Fibroblast of the aortic adventitia (primary cell): ENCODE measurements at regions not wholly inside any gene's neighbourhood (a gene's known extent, or its start where the extent isn't known, plus 50 kb on each side); places are given as distances from the start of the nearest gene placed in this dataset.

Experiments
- DNase-seq: peaks from one replicate; pipeline ENCODE4 v3.0.0-alpha.2; 2010; ENCODE audit warnings: low read depth
- H3K4me3 ChIP-seq: 2 replicates; pipeline ENCODE4 v1.5.1; 2011; ENCODE audit warnings: low read depth, mild to moderate bottlenecking, control low read depth, low read length, moderate library complexity
- TF ChIP-seq, protein P1 (sequence below): IDR thresholded peaks from 2 replicates; pipeline ENCODE4 v1.5.1; 2011; ENCODE audit warnings: mild to moderate bottlenecking, low read length, control low read depth, inconsistent platforms; ENCODE audit not compliant: insufficient read depth

DNA sequence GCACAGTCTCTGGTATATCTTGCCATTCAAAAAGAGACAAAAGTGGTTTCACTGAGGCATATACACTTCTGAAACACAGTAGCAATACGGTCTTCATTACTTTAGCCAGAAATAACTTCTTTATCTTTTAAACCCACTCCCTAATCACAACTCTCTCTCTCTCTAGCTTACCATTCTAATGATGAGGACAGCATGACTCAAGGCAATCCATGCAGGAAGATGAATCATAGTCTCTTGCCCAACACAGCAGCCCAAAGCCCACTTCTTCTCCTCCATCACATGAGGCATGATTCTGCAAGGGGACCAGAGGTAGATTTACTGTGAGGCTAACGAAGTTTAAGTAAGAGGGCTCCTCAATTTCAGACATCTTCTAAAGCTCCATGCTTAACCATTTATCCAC lies 285.0 kb upstream of the NR5A2 start:
- peak; percentile 91 for DNase-seq
- no peak overlapping the region for H3K4me3 ChIP-seq
- TF ChIP-seq, protein P1, sequence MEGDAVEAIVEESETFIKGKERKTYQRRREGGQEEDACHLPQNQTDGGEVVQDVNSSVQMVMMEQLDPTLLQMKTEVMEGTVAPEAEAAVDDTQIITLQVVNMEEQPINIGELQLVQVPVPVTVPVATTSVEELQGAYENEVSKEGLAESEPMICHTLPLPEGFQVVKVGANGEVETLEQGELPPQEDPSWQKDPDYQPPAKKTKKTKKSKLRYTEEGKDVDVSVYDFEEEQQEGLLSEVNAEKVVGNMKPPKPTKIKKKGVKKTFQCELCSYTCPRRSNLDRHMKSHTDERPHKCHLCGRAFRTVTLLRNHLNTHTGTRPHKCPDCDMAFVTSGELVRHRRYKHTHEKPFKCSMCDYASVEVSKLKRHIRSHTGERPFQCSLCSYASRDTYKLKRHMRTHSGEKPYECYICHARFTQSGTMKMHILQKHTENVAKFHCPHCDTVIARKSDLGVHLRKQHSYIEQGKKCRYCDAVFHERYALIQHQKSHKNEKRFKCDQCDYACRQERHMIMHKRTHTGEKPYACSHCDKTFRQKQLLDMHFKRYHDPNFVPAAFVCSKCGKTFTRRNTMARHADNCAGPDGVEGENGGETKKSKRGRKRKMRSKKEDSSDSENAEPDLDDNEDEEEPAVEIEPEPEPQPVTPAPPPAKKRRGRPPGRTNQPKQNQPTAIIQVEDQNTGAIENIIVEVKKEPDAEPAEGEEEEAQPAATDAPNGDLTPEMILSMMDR: no peak

DNA sequence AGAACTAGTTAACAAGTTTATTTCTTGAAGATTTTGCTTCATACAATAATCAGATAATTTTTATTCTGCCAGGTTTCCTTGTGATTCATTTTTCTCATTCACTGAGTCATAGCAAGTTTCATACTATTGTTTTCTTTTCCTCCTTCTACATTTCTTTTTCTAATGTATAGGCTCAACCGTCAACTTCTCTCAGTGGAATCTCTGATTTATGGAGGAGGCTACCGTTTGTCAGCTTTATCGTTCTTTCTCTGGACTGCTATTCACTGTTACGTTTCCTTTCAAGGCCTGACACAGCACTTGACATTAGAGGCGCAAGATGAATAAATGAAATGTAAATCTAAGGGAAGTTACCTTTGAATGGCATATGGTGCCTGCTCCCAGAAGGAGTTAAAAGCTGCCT lies 284.3 kb upstream of the NR5A2 start:
- H3K4me3 ChIP-seq: no peak overlapping the region
- TF ChIP-seq, protein P1: no peak
- peak; percentile 39 for DNase-seq

DNA sequence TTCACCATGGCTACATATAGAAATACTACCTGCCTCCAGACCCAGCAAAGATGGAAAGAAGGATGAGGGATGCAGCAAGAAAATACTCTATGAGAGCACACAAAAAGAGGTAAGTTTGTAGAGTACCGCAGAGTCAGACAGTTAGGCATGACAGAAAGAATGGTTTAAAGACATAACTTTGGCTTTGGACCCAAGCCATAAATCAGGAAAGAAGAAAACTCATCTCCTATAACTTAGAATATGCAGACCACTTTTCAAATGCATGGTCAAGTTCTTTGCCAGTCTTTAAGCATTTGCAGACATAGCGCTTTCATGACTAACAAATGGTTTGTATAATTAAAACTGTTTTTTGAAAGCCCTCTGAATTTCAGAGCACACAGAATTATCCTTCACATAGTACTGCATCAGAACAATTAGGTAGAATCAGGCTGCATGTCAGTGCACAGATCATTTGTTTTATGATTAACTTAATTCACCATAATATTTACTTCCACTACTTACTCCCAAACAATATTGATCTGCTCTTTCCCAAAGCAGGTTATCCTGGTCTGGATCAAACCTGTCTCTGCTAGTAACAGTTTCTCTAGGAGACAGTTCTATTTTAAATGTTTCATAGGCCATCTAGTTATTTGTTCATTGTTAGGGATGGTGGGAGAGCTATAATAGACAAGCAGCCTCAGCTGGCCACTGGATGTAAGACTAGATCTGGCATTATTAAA lies 280.7 kb upstream of the NR5A2 start:
- TF ChIP-seq, protein P1: no peak
- no peak for DNase-seq
- H3K4me3 ChIP-seq: no peak overlapping the region

DNA sequence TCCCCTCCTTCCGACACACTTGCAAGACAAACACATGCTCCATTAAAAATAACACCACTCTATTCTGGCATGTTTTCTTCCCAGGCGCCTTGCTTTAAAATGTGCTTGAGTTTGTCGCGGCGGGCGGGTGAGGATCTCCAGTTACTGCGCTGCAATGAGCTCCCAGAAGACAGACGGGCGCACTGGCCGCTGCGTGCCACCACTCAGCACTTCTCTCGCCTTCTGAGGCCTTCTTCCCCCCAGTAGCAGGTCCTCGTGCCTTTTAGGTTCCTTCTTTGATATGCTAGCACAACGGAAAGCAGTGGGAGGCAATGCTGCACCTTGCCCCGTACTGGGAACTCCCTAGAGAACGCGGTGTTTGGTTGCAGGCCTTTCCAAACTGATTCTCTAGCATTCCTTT lies 279.5 kb upstream of the NR5A2 start:
- TF ChIP-seq, protein P1: no peak
- H3K4me3 ChIP-seq: no peak overlapping the region
- no peak for DNase-seq

DNA sequence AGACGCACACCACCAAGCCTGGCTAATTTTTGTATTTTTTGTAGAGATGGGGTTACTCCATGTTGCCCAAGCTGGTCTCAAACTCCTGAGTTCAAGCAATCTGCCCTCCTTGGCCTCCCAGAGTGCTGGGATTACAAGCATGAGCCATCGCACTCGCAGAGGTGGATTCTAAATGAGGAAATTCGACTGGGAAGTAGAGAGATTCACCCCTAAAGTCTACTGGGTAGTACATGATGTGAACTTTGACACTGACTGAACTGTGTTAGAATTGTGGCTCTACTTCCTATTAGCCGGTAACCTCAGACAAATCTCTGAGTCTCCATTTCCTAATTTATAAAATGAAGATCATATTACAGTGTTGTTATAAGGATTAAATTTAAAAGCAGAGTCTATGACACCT lies 276.0 kb upstream of the NR5A2 start:
- TF ChIP-seq, protein P1: no peak
- DNase-seq: no peak
- no peak overlapping the region for H3K4me3 ChIP-seq

DNA sequence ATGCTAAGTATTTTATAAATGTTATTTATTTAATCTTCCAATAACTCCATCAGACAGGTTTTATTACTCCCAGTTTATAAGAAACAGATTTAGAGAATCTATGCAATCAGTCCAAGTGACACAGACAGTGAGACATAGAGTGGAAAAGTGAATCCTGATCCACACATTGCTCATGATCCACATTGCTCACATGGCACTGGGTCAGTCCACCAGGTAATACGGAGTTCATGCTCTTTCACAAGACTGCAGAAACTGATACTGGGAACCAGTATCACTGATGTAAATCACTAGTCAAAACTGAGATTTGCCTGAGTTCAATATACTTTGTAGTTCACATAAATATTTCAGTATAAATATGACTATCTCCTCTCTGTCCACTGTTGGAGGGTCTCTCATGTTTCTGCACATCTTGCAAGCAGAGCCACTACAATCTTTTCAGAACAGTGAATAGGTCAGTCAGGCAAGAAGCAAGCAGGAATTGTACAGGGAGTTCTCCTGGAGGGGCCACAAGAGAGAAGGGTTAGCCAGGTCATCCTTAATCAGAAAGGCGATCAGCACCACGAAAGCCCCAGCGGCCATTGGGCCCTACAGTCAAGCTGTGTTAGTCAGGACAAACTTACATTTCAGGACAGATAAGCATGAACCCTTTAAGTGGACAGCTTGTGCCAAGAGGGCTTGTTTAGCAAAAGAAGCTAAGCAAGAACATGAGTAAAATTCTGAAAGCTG lies 275.4 kb upstream of the NR5A2 start:
- no peak overlapping the region for H3K4me3 ChIP-seq
- DNase-seq: no peak
- TF ChIP-seq, protein P1: no peak
